ENCODE measurements at regions not wholly inside any gene's neighbourhood (a gene's known extent, or its start where the extent isn't known, plus 50 kb on each side); places are given as distances from the start of the nearest gene placed in this dataset.

DNA sequence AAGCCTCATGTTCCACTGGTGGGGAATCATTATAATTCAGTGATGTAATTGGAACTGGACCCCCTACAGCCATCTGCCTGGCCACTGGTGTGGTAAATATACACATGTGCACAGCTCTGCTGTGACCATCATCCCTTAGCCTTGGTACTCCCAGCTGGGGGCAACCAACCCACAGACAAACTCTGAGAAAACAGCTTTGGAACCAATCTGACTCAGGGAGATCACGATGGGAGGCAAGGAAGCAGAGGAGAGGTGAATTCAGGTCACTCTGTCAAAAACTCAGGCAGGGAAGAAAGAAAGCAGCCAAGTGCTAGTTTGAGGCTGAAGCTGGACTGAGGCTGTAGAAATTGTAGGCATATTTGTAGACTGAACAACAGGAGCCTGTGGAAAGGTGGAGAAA lies 197.8 kb upstream of the GALNT2 start:
- TF ChIP-seq YY1 (IDR thresholded peaks at IDR 0.05; ENCODE audit: insufficient read depth, insufficient read length) = no peak
- TF ChIP-seq ZNF274 (IDR thresholded peaks at IDR 0.05; ENCODE audit: low read depth, low read length) = no peak
- TF ChIP-seq SUZ12 (IDR thresholded peaks at IDR 0.05; ENCODE audit: extremely low read depth, insufficient read depth, insufficient read length) = no peak

All from NT2/D1 (cell line).